ENCODE measurements at regions not wholly inside any gene's neighbourhood (a gene's known extent, or its start where the extent isn't known, plus 50 kb on each side); places are given as distances from the start of the nearest gene placed in this dataset.

- intact Hi-C loops (cut with DNase I; ENCODE audit: low total_unique reads): no loop called here
- no peak overlapping the region for H3K4me3 ChIP-seq
- peaks cover 0 to 22% (median 7%) of the 10 kb centered on the region in 8 donors for H3K9me3 ChIP-seq
- TF ChIP-seq POLR2AphosphoS5 (IDR thresholded peaks at IDR 0.05) (no peak), POLR2A (IDR thresholded peaks at IDR 0.05) (no peak)
- TF ChIP-seq, protein P1, sequence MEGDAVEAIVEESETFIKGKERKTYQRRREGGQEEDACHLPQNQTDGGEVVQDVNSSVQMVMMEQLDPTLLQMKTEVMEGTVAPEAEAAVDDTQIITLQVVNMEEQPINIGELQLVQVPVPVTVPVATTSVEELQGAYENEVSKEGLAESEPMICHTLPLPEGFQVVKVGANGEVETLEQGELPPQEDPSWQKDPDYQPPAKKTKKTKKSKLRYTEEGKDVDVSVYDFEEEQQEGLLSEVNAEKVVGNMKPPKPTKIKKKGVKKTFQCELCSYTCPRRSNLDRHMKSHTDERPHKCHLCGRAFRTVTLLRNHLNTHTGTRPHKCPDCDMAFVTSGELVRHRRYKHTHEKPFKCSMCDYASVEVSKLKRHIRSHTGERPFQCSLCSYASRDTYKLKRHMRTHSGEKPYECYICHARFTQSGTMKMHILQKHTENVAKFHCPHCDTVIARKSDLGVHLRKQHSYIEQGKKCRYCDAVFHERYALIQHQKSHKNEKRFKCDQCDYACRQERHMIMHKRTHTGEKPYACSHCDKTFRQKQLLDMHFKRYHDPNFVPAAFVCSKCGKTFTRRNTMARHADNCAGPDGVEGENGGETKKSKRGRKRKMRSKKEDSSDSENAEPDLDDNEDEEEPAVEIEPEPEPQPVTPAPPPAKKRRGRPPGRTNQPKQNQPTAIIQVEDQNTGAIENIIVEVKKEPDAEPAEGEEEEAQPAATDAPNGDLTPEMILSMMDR (IDR thresholded peaks at IDR 0.05 in 8 of 11, conservative IDR thresholded peaks at IDR 0.05 in 3 of 11): no peak
- H3K27me3 ChIP-seq (replicated peaks in 1 of 7): peaks cover 0 to 12% (median 0%) of the 10 kb centered on the region in 7 donors
- WGBS, 5 donors: 55 to 79% (median 59%) methylated on average over 1 of the region's 1 CpG
- H3K36me3 ChIP-seq: no peaks in the 10 kb centered on the region
- H3K27ac ChIP-seq: no peak overlapping the region
- DNase-seq: no peak
- H3K4me1 ChIP-seq: peaks cover 0 to 2% (median 0%) of the 10 kb centered on the region in 6 donors
Observed at GRCh38 chr9:113711251-113711650, 164.9 kb upstream of the ZNF618 start.

DNA sequence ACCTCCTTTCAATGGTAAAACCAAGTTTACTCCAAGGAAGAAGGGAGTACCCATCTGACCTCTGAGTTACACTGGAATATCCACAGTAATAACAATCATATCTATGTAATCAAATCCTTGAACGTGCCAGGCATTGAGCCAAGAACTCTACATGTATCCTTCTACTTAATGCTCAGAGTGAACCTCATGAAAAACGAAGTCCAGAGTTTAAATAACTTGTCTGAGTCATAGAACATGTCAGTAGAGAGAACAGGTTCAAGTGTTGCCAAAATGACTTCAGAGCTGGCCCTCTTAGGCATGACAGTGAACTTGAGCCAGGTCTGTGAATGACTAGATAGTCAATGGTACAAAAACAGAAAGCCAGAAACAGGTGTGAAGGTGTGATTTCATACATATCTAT is 164.1 kb upstream of the ZNF618 start:
- intact Hi-C loops (cut with DNase I; ENCODE audit: low total_unique reads): no loop called here
- no peaks in the 10 kb centered on the region for H3K4me1 ChIP-seq
- no peak overlapping the region for H3K4me3 ChIP-seq
- H3K27me3 ChIP-seq (replicated peaks in 1 of 7): peaks cover 0 to 12% (median 0%) of the 10 kb centered on the region in 7 donors
- no peaks in the 10 kb centered on the region for H3K36me3 ChIP-seq
- no peak for DNase-seq
- WGBS, 5 donors: 24 to 61% (median 48%) methylated on average over 2 of the region's 2 CpGs
- TF ChIP-seq, protein P1 (IDR thresholded peaks at IDR 0.05 in 8 of 11, conservative IDR thresholded peaks at IDR 0.05 in 3 of 11): no peak
- TF ChIP-seq POLR2AphosphoS5 (IDR thresholded peaks at IDR 0.05): no peak
- TF ChIP-seq POLR2A (IDR thresholded peaks at IDR 0.05): no peak
- peaks cover 0 to 30% (median 12%) of the 10 kb centered on the region in 8 donors for H3K9me3 ChIP-seq
- H3K27ac ChIP-seq: no peak overlapping the region

DNA sequence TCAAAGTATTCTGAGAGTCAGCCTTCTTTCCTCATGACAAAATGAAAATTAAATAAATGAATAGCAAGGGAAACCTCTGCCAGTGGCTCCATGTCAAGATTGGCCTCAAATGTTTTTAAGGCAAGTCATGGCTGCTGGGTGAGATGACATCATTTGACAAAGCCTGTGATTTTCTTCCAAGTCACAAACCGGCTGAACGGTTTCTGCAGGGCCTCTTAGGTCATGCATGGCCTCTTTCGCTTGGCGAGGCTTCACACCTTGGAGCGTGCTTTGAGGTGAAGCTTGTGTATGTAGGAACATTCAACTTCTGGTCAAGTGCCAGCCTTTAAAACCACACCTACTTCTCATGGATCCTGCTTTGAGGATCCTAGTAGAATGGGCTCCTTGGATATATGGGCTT is 161.0 kb upstream of the ZNF618 start:
- intact Hi-C loops (cut with DNase I; ENCODE audit: low total_unique reads): no loop called here
- peaks cover 0 to 14% (median 0%) of the 10 kb centered on the region in 7 donors for H3K27me3 ChIP-seq (replicated peaks in 1 of 7)
- TF ChIP-seq POLR2AphosphoS5 (IDR thresholded peaks at IDR 0.05) (no peak), POLR2A (IDR thresholded peaks at IDR 0.05) (no peak)
- TF ChIP-seq, protein P1 (IDR thresholded peaks at IDR 0.05 in 8 of 11, conservative IDR thresholded peaks at IDR 0.05 in 3 of 11): no peak
- no peak for DNase-seq
- WGBS, 5 donors: 88 to 95% (median 91%) methylated on average over 5 of the region's 5 CpGs
- no peaks in the 10 kb centered on the region for H3K36me3 ChIP-seq
- peaks cover 0 to 23% (median 12%) of the 10 kb centered on the region in 8 donors for H3K9me3 ChIP-seq
- no peak overlapping the region for H3K27ac ChIP-seq
- no peaks in the 10 kb centered on the region for H3K4me1 ChIP-seq
- H3K4me3 ChIP-seq: no peak overlapping the region

- Histone ChIP-seq H3K4me3 (no peak overlapping the region), H3K27me3 (replicated peaks in 1 of 7) (peaks cover 0 to 8% (median 0%) of the 10 kb centered on the region in 7 donors), H3K27ac (no peak overlapping the region), H3K9me3 (peaks cover 0 to 26% (median 12%) of the 10 kb centered on the region in 8 donors), H3K4me1 (no peaks in the 10 kb centered on the region), H3K36me3 (no peaks in the 10 kb centered on the region)
- intact Hi-C loops (cut with DNase I; ENCODE audit: low total_unique reads): no loop called here
- WGBS, 5 donors: 83 to 100% (median 89%) methylated on average over 1 of the region's 1 CpG
- DNase-seq: peak; percentile 23
- no peak for TF ChIP-seq POLR2A (IDR thresholded peaks at IDR 0.05)
- no peak for TF ChIP-seq POLR2AphosphoS5 (IDR thresholded peaks at IDR 0.05)
- TF ChIP-seq, protein P1 (IDR thresholded peaks at IDR 0.05 in 8 of 11, conservative IDR thresholded peaks at IDR 0.05 in 3 of 11): no peak
Observed at GRCh38 chr9:113719919-113720318, 156.2 kb upstream of the ZNF618 start.

Measured in spleen (tissue), 11 donors.